GM18520 (cell line): ENCODE measurements at regions not wholly inside any gene's neighbourhood (a gene's known extent, or its start where the extent isn't known, plus 50 kb on each side); places are given as distances from the start of the nearest gene placed in this dataset.

Experiments used
- ATAC-seq: cut with Tn5 transposase; IDR thresholded peaks from one replicate; pipeline ENCODE4 v1.9.1; 2021; ENCODE audit not compliant: unreplicated experiment

GRCh38 chr15:95425859-95426258 is 904.6 kb upstream of the NR2F2 start:
- ATAC-seq, result no peak

- no peak for ATAC-seq
Measured at GRCh38 chr15:95429345-95429744, 901.2 kb upstream of the NR2F2 start.

DNA sequence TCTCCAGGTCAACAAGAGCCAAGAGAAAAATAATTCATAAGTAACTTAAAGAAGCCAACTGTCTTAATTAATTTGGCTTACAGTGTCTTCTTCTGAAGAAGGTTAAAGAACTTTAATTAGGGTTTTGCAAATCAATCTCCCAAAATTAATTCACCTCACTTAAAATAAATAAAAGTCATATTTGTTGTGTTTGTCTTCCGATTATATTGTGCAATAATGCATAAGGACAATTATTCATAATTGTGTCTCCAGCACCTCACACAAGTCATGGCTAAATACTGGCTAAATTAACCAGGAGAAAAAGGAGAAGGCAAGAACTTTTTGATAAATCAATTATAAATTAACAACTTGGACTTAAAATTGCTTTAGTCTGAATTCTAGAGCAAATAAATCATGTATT is 899.0 kb upstream of the NR2F2 start:
- no peak for ATAC-seq

DNA sequence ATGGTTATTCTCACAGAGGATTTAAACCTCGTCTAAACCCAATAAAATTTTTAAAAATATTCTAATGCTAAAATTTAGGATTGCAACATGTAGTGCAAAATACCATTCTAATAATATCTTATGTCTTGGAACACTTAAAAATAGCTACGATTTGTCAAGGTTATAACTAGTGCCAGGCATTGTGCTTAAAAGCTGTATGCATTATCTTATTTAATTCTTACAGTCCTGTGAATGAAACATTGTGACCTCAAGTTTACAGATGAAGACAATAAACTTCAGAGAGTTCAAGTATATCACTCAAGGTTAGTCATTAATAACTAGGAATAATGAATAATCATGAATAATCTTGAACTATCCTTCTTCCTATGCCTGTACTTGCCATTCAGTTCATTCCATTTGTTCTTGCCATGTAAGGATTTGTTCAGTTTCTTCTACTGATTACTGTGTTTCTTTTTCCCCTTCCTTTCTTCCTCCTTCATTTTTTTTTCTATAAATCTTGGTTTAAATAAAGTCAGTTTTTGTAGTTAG is 897.6 kb upstream of the NR2F2 start:
- ATAC-seq, result no peak

GRCh38 chr15:95439922-95440376 is 890.6 kb upstream of the NR2F2 start:
- no peak for ATAC-seq

DNA sequence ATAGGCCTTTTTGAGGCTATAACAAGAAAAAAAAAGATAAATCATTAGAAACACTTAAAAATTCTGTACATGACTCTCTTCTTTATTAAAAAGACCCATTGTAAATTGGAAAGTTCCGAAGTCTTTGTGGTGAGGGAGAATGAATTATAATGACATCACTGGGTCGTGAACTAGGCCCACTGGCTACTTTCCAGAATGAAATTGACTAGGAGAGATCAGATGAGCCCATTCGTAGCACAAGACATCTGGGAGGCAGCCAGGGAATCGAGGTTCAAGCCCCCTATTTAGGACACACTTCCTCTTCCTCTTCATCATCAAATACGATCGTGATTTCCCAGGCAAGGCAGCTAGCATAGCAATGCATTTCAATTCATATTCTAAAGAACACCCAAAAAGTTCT is 889.8 kb upstream of the NR2F2 start:
- ATAC-seq, result no peak

- ATAC-seq, result no peak
Measured at GRCh38 chr15:95442107-95442719, 888.3 kb upstream of the NR2F2 start.

DNA sequence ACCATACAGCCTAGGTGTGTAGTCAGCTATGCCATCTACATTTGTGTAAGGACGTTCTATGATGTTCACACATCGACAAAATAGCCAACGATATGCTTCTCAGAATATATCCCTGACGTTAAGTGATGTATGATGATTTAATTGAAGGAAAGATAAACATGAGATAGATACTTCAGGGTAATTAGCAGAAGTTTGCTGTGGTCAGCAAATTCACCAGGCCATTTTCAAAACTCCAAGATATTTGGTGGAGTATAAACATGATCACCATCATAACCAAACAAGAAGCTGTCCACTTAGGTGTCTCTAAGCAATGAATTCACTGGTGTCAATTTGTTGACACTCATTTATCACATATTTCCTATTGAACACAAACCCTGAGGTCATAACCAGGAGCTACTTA is 885.6 kb upstream of the NR2F2 start:
- no peak for ATAC-seq

DNA sequence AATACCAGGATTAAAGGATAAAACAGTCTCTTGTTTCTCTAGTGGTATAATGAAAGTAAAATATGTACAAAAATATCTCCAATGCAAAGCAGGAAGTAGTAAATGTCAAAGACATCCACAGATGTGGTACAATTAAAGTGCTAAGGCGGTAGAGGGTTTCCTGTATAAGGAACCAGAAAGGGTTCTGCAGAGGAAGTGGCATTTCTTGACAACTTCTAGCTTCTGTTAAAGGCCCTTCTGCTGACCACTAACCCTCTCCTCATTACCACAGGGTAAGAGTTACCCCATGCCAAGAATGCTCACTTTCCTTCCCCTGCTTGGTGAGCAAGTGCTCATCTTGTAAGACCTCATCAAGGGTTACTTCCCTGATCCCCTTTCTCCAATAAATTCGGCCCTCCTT is 883.6 kb upstream of the NR2F2 start:
- no peak for ATAC-seq

DNA sequence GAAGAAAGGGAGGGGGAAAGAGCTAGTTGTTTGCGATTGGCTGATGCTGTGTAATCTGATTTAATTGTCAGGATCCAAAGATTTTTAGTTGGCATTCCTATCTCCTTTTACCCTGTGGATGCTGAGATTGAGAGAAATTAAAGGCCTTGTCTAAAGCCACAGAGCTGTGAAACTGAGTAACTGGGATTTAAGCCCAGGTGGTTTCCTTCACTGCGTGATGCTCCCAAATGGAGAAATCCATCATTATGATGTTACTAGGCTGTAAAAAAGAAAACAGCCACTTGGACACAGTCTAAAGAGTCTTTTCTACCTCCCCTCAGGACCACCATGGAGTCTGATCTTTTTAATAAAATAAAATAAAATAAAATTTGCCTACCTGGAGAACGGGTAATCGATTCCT is 883.0 kb upstream of the NR2F2 start:
- no peak for ATAC-seq

GRCh38 chr15:95448531-95449229 is 881.8 kb upstream of the NR2F2 start:
- no peak for ATAC-seq

DNA sequence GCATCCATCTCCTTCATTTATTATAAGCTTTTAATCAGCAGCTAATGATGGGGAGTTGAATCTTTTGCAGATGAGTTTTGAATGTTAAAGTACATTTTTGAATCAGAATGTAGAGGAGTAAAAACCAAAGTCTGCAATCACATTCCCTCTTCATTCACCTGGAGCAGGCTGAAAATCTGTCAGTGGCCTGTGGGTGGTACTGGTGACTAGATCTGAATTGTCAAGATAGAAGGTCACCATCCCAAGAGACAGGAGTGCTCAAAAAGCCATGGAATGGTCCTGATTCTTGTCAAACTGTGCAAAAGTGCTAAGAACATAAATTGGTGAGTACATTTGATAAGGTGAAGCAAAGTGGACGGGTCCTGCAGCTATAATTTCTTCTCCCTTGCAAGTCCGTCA is 881.3 kb upstream of the NR2F2 start:
- ATAC-seq, result no peak

DNA sequence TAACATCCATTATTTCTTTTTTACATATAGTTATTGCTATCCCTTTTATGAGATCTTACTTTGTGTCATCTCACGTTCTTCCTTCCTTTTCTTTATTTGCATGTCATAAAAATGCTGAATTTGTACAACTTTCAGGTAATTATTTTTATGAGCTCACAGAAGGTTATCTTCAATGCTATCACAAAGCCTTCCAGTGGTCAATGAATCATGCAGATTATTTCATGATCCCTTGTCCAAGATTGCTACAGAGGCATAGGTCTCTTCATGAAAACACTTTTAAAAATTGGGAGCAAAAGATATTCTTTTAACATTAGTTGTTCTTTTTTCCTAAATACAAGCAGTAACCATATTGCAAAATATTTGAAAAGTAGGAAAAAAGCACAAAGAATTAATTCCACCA is 880.1 kb upstream of the NR2F2 start:
- ATAC-seq, result no peak

- ATAC-seq, result no peak
Measured at GRCh38 chr15:95451938-95452337, 878.6 kb upstream of the NR2F2 start.

- no peak for ATAC-seq
Measured at GRCh38 chr15:95454403-95455262, 875.9 kb upstream of the NR2F2 start.

GRCh38 chr15:95457520-95457919 is 873.0 kb upstream of the NR2F2 start:
- ATAC-seq, result no peak

- no peak for ATAC-seq
Measured at GRCh38 chr15:95458721-95459120, 871.8 kb upstream of the NR2F2 start.

DNA sequence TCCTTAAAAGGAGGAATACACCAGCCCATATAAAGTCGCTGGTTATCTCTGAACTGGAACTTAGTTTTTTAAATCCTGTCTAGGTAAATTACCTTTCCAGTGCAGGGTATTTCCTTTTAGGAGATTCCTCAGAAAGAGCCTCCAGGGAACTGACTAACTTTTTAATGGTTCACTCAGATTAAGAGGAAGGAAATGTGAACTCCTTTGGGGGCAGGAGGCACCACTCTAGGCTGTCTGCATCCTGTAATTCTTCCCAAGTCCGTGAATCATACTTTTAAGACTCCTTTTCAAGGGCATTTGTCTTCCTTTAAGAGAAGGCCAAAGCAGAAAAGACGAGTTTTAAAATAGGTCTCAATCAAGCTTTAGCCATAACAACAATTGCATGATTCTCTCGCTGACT is 871.2 kb upstream of the NR2F2 start:
- ATAC-seq, result no peak

GRCh38 chr15:95464509-95464908 is 866.0 kb upstream of the NR2F2 start:
- ATAC-seq, result no peak

DNA sequence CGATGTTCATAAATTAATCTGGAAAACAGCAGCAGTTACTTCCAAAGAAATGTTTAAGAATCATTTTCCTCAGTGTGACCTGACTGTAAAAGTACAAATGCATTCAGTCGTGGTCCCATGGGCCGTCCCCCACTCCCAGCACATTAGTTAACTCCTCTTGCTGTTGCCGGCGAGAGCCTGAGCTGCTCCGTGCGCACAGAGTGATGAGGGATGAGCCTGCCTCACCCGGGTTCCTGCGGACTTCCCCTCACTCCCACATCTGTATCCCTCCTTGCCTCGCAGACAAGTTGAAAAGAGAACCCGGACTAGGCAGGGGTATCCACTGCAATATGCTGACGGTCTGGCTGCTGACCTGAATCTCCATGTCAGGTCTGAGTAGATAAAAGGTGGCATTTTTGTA is 861.7 kb upstream of the NR2F2 start:
- no peak for ATAC-seq

GRCh38 chr15:95469496-95470000 is 861.0 kb upstream of the NR2F2 start:
- ATAC-seq, result no peak

- no peak for ATAC-seq
Measured at GRCh38 chr15:95470529-95470928, 860.0 kb upstream of the NR2F2 start.
